HL-60 (cell line): ENCODE measurements at regions not wholly inside any gene's neighbourhood (a gene's known extent, or its start where the extent isn't known, plus 50 kb on each side); places are given as distances from the start of the nearest gene placed in this dataset.

ENCODE experiments used
- GABPA ChIP-seq: IDR thresholded peaks from 2 replicates; pipeline ENCODE4 v1.6.1; 2012; ENCODE audit warnings: low read depth
- POLR2AphosphoS5 ChIP-seq: IDR thresholded peaks from 2 replicates; pipeline ENCODE4 v1.6.1; 2012; ENCODE audit warnings: low read depth
- SPI1 ChIP-seq: IDR thresholded peaks from 2 replicates; pipeline ENCODE4 v1.6.1; 2012; ENCODE audit warnings: low read depth, mild to moderate bottlenecking, borderline replicate concordance
- TF ChIP-seq, protein P1 (sequence below): IDR thresholded peaks from one replicate; pipeline ENCODE4 v1.5.1; 2011; ENCODE audit warnings: low read length, control low read depth, inconsistent platforms; ENCODE audit not compliant: insufficient read depth
- TF ChIP-seq, protein P2 (sequence below): IDR thresholded peaks from 2 replicates; pipeline ENCODE4 v1.6.1; 2012; ENCODE audit warnings: low read depth; ENCODE audit not compliant: insufficient replicate concordance

DNA sequence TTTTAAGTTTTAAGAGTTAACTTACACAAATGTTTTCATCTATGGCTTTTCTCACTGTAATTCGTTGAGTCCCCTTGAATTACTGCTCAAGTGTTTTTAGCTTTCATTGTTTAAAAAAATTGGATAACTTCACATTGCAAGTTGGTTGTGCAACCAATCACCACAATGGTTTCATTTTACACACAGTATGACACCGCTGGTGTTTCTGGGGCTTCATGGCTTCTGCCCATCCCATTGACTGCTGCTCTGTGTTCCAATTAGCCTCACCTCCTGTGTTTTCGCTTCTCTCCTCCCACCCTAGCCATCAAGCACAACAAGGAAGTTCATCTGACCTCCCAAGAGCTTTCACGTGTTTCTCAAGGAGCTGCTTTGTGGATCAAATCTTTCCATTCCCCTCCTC lies 199.1 kb upstream of the CHAC2 start:
- TF ChIP-seq, protein P1, sequence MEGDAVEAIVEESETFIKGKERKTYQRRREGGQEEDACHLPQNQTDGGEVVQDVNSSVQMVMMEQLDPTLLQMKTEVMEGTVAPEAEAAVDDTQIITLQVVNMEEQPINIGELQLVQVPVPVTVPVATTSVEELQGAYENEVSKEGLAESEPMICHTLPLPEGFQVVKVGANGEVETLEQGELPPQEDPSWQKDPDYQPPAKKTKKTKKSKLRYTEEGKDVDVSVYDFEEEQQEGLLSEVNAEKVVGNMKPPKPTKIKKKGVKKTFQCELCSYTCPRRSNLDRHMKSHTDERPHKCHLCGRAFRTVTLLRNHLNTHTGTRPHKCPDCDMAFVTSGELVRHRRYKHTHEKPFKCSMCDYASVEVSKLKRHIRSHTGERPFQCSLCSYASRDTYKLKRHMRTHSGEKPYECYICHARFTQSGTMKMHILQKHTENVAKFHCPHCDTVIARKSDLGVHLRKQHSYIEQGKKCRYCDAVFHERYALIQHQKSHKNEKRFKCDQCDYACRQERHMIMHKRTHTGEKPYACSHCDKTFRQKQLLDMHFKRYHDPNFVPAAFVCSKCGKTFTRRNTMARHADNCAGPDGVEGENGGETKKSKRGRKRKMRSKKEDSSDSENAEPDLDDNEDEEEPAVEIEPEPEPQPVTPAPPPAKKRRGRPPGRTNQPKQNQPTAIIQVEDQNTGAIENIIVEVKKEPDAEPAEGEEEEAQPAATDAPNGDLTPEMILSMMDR = no peak
- no peak for TF ChIP-seq POLR2AphosphoS5
- TF ChIP-seq, protein P2, sequence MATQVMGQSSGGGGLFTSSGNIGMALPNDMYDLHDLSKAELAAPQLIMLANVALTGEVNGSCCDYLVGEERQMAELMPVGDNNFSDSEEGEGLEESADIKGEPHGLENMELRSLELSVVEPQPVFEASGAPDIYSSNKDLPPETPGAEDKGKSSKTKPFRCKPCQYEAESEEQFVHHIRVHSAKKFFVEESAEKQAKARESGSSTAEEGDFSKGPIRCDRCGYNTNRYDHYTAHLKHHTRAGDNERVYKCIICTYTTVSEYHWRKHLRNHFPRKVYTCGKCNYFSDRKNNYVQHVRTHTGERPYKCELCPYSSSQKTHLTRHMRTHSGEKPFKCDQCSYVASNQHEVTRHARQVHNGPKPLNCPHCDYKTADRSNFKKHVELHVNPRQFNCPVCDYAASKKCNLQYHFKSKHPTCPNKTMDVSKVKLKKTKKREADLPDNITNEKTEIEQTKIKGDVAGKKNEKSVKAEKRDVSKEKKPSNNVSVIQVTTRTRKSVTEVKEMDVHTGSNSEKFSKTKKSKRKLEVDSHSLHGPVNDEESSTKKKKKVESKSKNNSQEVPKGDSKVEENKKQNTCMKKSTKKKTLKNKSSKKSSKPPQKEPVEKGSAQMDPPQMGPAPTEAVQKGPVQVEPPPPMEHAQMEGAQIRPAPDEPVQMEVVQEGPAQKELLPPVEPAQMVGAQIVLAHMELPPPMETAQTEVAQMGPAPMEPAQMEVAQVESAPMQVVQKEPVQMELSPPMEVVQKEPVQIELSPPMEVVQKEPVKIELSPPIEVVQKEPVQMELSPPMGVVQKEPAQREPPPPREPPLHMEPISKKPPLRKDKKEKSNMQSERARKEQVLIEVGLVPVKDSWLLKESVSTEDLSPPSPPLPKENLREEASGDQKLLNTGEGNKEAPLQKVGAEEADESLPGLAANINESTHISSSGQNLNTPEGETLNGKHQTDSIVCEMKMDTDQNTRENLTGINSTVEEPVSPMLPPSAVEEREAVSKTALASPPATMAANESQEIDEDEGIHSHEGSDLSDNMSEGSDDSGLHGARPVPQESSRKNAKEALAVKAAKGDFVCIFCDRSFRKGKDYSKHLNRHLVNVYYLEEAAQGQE = no peak
- TF ChIP-seq SPI1 = no peak
- no peak for TF ChIP-seq GABPA
